ENCODE measurements at regions not wholly inside any gene's neighbourhood (a gene's known extent, or its start where the extent isn't known, plus 50 kb on each side); places are given as distances from the start of the nearest gene placed in this dataset.
"Not testable (repeated sequence)": the region's sequence is repeated elsewhere in the genome, so short reads cannot be mapped to it uniquely, and the experiment has no call there.

- DNase-seq (ENCODE audit: low spot score): not testable (repeated sequence)
These were observed 210.3 kb upstream of the ELL2 start for GRCh38 chr5:96171973-96172372.

- not testable (repeated sequence) for DNase-seq (ENCODE audit: low spot score)
These were observed 209.0 kb upstream of the ELL2 start for GRCh38 chr5:96170481-96171125.

GRCh38 chr5:96168833-96169232 lies 207.2 kb upstream of the ELL2 start:
- not testable (repeated sequence) for DNase-seq (ENCODE audit: low spot score)

GRCh38 chr5:96159043-96159442 lies 197.4 kb upstream of the ELL2 start:
- DNase-seq (ENCODE audit: low spot score): no peak

- no peak for DNase-seq (ENCODE audit: low spot score)
These were observed 196.2 kb upstream of the ELL2 start for GRCh38 chr5:96157841-96158291.

GRCh38 chr5:96157077-96157780 lies 195.6 kb upstream of the ELL2 start:
- DNase-seq (ENCODE audit: low spot score): no peak

- no peak for DNase-seq (ENCODE audit: low spot score)
These were observed 193.5 kb upstream of the ELL2 start for GRCh38 chr5:96155147-96155546.

GRCh38 chr5:96151891-96152290 lies 190.2 kb upstream of the ELL2 start:
- no peak for DNase-seq (ENCODE audit: low spot score)

- no peak for DNase-seq (ENCODE audit: low spot score)
These were observed 188.4 kb upstream of the ELL2 start for GRCh38 chr5:96150007-96150406.

GRCh38 chr5:96149546-96149945 lies 187.9 kb upstream of the ELL2 start:
- DNase-seq (ENCODE audit: low spot score): peak; percentile 31

GRCh38 chr5:96149021-96149420 lies 187.4 kb upstream of the ELL2 start:
- no peak for DNase-seq (ENCODE audit: low spot score)

GRCh38 chr5:96148376-96148775 lies 186.7 kb upstream of the ELL2 start:
- no peak for DNase-seq (ENCODE audit: low spot score)

- DNase-seq (ENCODE audit: low spot score): no peak
These were observed 186.2 kb upstream of the ELL2 start for GRCh38 chr5:96147866-96148265.

- DNase-seq (ENCODE audit: low spot score): peak; percentile 71
These were observed 185.0 kb upstream of the ELL2 start for GRCh38 chr5:96146675-96147074.

- DNase-seq (ENCODE audit: low spot score): no peak
These were observed 182.6 kb upstream of the ELL2 start for GRCh38 chr5:96144289-96144688.

GRCh38 chr5:96143450-96143849 lies 181.8 kb upstream of the ELL2 start:
- no peak for DNase-seq (ENCODE audit: low spot score)

GRCh38 chr5:96142786-96143434 lies 181.3 kb upstream of the ELL2 start:
- peak; percentile 76 for DNase-seq (ENCODE audit: low spot score)

GRCh38 chr5:96142184-96142781 lies 180.6 kb upstream of the ELL2 start:
- no peak for DNase-seq (ENCODE audit: low spot score)

GRCh38 chr5:96141749-96142148 lies 180.1 kb upstream of the ELL2 start:
- peak; percentile 14 for DNase-seq (ENCODE audit: low spot score)

GRCh38 chr5:96140496-96140895 lies 178.8 kb upstream of the ELL2 start:
- DNase-seq (ENCODE audit: low spot score): no peak

- peak; percentile 13 for DNase-seq (ENCODE audit: low spot score)
These were observed 178.4 kb upstream of the ELL2 start for GRCh38 chr5:96140084-96140483.

- no peak for DNase-seq (ENCODE audit: low spot score)
These were observed 173.2 kb upstream of the ELL2 start for GRCh38 chr5:96134886-96135285.

Data from GM03348 (cell line).